Activated T-helper 17 cell treated with anti-CD3 and anti-CD28 coated beads, Interleukin-2, amount 50 U/mL, for 72 hours (primary cell): ENCODE measurements at regions not wholly inside any gene's neighbourhood (a gene's known extent, or its start where the extent isn't known, plus 50 kb on each side); places are given as distances from the start of the nearest gene placed in this dataset.
"Not testable (repeated sequence)": the region's sequence is repeated elsewhere in the genome, so short reads cannot be mapped to it uniquely, and the experiment has no call there.

Source experiments
- ATAC-seq: fragments of 150-1000 bp; cut with Tn5 transposase; replicated peaks from 2 replicates; pipeline ENCODE4 v1.10.0; 2021; ENCODE audit warnings: mild to moderate bottlenecking, moderate library complexity
- H3K27ac Mint-ChIP-seq: one replicate; pipeline ENCODE4 v1.8.0; 2022; ENCODE audit warnings: mixed read lengths
- H3K27me3 Mint-ChIP-seq: one replicate; pipeline ENCODE4 v1.8.0; 2022; ENCODE audit warnings: mixed read lengths
- H3K36me3 Mint-ChIP-seq: one replicate; pipeline ENCODE4 v1.8.0; 2022; ENCODE audit warnings: low read depth, mild to moderate bottlenecking, mixed read lengths
- H3K4me1 Mint-ChIP-seq: one replicate; pipeline ENCODE4 v1.8.0; 2022; ENCODE audit warnings: mixed read lengths
- H3K4me3 Mint-ChIP-seq: one replicate; pipeline ENCODE4 v1.8.0; 2022; ENCODE audit warnings: mild to moderate bottlenecking, mixed read lengths
- H3K9me3 Mint-ChIP-seq: one replicate; pipeline ENCODE4 v1.8.0; 2022; ENCODE audit warnings: mixed read lengths

GRCh38 chr2:77838441-77838840, 316.3 kb upstream of the LRRTM4 start:
- H3K9me3 Mint-ChIP-seq: peaks cover 29% of the 10 kb centered on the region
- no peak for ATAC-seq

DNA sequence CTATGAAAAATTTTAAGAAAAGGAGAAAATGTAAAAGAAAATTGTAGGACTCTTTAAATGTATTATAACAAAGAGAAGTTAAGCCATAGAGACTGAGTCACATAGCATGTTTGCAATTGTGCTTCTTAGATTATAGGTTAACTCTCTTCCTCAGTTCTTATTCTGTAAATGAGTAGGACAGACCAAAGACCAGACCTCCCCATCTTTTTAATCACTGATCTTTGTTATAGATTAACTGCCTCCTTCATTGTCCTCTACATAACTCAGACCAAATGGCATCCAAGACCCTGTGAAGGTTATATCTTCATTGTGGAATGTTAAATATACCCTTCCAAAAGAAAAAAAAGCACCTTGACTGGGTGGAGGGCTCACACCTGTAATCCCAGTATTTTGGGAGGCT, 316.9 kb upstream of the LRRTM4 start:
- H3K4me3 Mint-ChIP-seq: no peak overlapping the region
- no peaks in the 10 kb centered on the region for H3K27me3 Mint-ChIP-seq
- no peaks in the 10 kb centered on the region for H3K4me1 Mint-ChIP-seq
- no peaks in the 10 kb centered on the region for H3K36me3 Mint-ChIP-seq
- no peak overlapping the region for H3K27ac Mint-ChIP-seq
- peaks cover 30% of the 10 kb centered on the region for H3K9me3 Mint-ChIP-seq
- ATAC-seq: no peak

More at GRCh38 chr2:77838441-77838840, 316.3 kb upstream of the LRRTM4 start:
- Mint-ChIP-seq H3K27ac (no peak overlapping the region), H3K4me1 (no peaks in the 10 kb centered on the region), H3K27me3 (no peaks in the 10 kb centered on the region), H3K4me3 (no peak overlapping the region), H3K36me3 (no peaks in the 10 kb centered on the region)

- Mint-ChIP-seq H3K36me3 (no peaks in the 10 kb centered on the region), H3K4me1 (no peaks in the 10 kb centered on the region), H3K27me3 (no peaks in the 10 kb centered on the region), H3K4me3 (no peak overlapping the region), H3K27ac (no peak overlapping the region), H3K9me3 (peaks cover 8% of the 10 kb centered on the region)
- ATAC-seq: no peak
These were observed 339.9 kb upstream of the LRRTM4 start for GRCh38 chr2:77862120-77862519.

GRCh38 chr2:77864426-77864825, 342.2 kb upstream of the LRRTM4 start:
- Mint-ChIP-seq H3K27ac (no peak overlapping the region), H3K27me3 (no peaks in the 10 kb centered on the region), H3K4me1 (no peaks in the 10 kb centered on the region), H3K9me3 (peaks cover 8% of the 10 kb centered on the region), H3K4me3 (no peak overlapping the region), H3K36me3 (no peaks in the 10 kb centered on the region)
- ATAC-seq: no peak

GRCh38 chr2:77866661-77867060, 344.5 kb upstream of the LRRTM4 start:
- no peaks in the 10 kb centered on the region for H3K27me3 Mint-ChIP-seq
- ATAC-seq: no peak
- no peaks in the 10 kb centered on the region for H3K4me1 Mint-ChIP-seq
- no peak overlapping the region for H3K27ac Mint-ChIP-seq
- H3K36me3 Mint-ChIP-seq: no peaks in the 10 kb centered on the region
- peaks cover 2% of the 10 kb centered on the region for H3K9me3 Mint-ChIP-seq
- H3K4me3 Mint-ChIP-seq: no peak overlapping the region

DNA sequence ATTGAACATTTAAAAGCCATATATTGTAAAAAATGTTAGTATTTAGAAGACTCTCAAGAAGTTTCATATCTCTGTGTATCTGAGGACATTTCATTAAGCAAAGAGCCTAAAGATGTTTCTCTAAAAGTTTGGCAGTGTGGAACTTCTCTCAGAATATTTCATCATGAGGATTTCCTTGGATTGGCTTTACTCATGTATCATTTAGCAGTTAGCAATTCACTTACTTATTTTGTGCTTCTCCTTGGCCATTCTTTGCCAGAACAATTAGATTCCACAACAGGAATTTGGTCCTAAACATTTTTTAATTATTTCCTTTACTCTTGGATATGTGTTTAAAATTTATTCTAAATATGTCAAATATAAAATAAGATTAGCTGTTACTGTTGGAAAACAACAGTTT, 345.0 kb upstream of the LRRTM4 start:
- Mint-ChIP-seq H3K4me1 (no peaks in the 10 kb centered on the region), H3K36me3 (no peaks in the 10 kb centered on the region), H3K27me3 (no peaks in the 10 kb centered on the region), H3K4me3 (no peak overlapping the region), H3K27ac (no peak overlapping the region), H3K9me3 (peaks cover 6% of the 10 kb centered on the region)
- ATAC-seq: no peak

DNA sequence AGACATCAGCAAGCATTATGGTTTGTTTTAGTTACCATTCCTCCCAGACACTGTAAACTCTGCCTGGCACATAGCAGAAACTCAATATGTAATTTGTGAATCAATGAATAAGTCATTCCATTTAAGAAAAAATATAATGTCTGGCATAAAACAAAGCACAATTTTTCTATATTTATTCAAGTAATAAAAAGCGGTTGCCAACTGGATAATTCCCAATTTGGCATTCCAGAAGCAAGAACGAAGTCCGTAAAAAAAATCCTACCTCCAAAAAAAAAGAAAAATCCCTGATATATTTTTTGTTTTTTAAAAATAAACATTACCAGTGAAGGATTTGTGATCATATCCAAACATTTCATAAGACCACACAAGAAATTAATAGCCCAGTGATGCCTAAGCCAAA, 351.3 kb upstream of the LRRTM4 start:
- Mint-ChIP-seq H3K27ac (no peak overlapping the region), H3K9me3 (peaks cover 17% of the 10 kb centered on the region), H3K4me3 (no peak overlapping the region), H3K4me1 (no peaks in the 10 kb centered on the region), H3K27me3 (no peaks in the 10 kb centered on the region), H3K36me3 (no peaks in the 10 kb centered on the region)
- ATAC-seq: no peak

DNA sequence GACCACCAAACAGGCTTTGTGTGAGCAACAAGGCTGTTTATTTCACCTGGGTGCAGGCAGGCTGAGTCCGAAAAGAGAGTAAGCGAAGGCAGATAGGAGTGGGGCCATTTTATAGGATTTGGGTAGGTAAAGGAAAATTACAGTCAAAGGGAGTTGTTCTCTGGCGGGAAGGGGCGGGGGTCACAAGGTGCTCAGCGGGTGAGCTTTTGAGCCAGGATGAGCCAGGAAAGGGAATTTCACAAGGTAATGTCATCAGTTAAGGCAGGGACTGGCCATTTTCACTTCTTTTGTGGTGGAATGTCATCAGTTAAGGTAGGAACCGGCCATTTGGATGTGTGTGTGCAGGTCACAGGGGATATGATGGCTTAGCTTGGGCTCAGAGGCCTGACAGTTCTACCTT, 378.0 kb upstream of the LRRTM4 start:
- H3K9me3 Mint-ChIP-seq: peaks cover 19% of the 10 kb centered on the region
- ATAC-seq, H3K4me1 Mint-ChIP-seq, H3K27me3 Mint-ChIP-seq, H3K27ac Mint-ChIP-seq, H3K36me3 Mint-ChIP-seq, H3K4me3 Mint-ChIP-seq: not testable (repeated sequence)

- no peak overlapping the region for H3K27ac Mint-ChIP-seq
- no peaks in the 10 kb centered on the region for H3K4me1 Mint-ChIP-seq
- no peaks in the 10 kb centered on the region for H3K36me3 Mint-ChIP-seq
- ATAC-seq: no peak
- no peaks in the 10 kb centered on the region for H3K27me3 Mint-ChIP-seq
- H3K9me3 Mint-ChIP-seq: peaks cover 17% of the 10 kb centered on the region
- no peak overlapping the region for H3K4me3 Mint-ChIP-seq
These were observed 388.0 kb upstream of the LRRTM4 start for GRCh38 chr2:77910136-77910535.

DNA sequence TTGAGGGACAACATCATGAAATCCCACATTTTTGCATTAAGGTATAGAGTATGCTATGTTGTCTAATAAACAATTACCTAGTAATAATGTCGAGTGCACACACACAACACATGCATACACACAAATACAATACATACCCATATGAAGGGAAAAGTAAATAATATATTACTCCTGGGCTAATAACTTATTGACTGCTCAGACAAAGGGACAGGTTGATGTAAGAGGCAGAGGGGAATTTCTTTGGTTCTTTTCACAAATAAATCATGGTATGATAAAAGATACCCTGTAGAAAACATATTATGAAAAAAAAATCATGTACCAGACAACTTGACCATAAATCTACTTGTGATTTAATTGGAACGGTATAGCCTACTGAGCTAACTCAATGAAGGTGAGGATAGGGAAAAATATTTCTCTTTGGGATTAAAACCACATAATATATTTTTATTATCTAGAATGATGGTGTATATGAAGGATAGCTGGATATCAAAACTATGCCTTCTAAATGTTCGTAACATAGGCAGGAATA, 398.7 kb upstream of the LRRTM4 start:
- Mint-ChIP-seq H3K4me1 (no peaks in the 10 kb centered on the region), H3K4me3 (no peak overlapping the region), H3K36me3 (no peaks in the 10 kb centered on the region), H3K27ac (no peak overlapping the region), H3K27me3 (no peaks in the 10 kb centered on the region), H3K9me3 (peaks cover 8% of the 10 kb centered on the region)
- ATAC-seq: no peak

DNA sequence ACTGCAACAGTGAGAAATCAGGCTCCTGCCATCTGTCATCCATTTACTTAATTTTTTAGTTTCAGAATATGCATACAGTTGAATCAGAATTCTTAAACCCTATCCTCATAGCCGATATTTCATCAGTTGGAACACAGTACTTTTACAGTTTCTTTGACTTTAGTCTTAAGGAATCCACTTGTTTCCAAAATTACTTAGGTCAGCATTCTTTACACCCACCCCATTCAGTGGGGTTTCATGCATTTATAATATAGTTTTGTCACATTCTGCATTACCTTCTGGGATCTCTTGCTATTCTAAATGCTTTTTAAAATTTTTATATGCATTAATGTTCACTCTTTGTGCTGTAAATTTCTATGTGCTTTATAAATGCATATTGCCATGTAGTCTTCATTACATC, 400.4 kb upstream of the LRRTM4 start:
- Mint-ChIP-seq H3K9me3 (peaks cover 11% of the 10 kb centered on the region), H3K4me1 (no peaks in the 10 kb centered on the region), H3K27ac (no peak overlapping the region), H3K36me3 (no peaks in the 10 kb centered on the region), H3K27me3 (no peaks in the 10 kb centered on the region), H3K4me3 (no peak overlapping the region)
- ATAC-seq: no peak

DNA sequence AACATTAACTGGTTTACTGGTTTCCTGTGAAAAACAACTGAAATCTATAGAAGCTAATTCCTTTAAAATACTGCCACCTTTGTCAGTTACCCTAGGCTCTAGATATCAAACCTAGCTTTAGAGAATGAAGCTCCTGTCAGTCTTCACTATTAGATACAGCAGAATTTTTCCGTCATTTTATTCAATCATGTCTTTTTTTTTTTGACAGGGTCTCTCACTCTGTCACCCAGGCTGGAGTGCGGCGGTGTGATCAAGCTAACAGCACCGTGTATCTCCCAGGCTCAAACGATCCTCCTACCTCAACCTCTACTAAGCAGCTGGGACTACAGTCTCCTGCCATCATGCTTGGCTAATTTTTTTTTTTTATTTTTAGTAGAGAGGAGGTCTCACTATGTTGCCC, 415.2 kb upstream of the LRRTM4 start:
- no peak for ATAC-seq
- H3K36me3 Mint-ChIP-seq: no peaks in the 10 kb centered on the region
- peaks cover 16% of the 10 kb centered on the region for H3K9me3 Mint-ChIP-seq
- H3K27me3 Mint-ChIP-seq: no peaks in the 10 kb centered on the region
- no peaks in the 10 kb centered on the region for H3K4me1 Mint-ChIP-seq
- H3K4me3 Mint-ChIP-seq: no peak overlapping the region
- H3K27ac Mint-ChIP-seq: no peak overlapping the region

GRCh38 chr2:77938462-77938861, 416.3 kb upstream of the LRRTM4 start:
- no peaks in the 10 kb centered on the region for H3K27me3 Mint-ChIP-seq

GRCh38 chr2:77939370-77939769, 417.2 kb upstream of the LRRTM4 start:
- H3K27ac Mint-ChIP-seq: no peak overlapping the region
- no peaks in the 10 kb centered on the region for H3K36me3 Mint-ChIP-seq
- H3K4me1 Mint-ChIP-seq: no peaks in the 10 kb centered on the region
- H3K4me3 Mint-ChIP-seq: no peak overlapping the region
- no peak for ATAC-seq
- no peaks in the 10 kb centered on the region for H3K27me3 Mint-ChIP-seq
- H3K9me3 Mint-ChIP-seq: peaks cover 22% of the 10 kb centered on the region

More at GRCh38 chr2:77938462-77938861, 416.3 kb upstream of the LRRTM4 start:
- no peaks in the 10 kb centered on the region for H3K36me3 Mint-ChIP-seq
- H3K27ac Mint-ChIP-seq: no peak overlapping the region
- H3K4me1 Mint-ChIP-seq: no peaks in the 10 kb centered on the region
- no peak overlapping the region for H3K4me3 Mint-ChIP-seq
- H3K9me3 Mint-ChIP-seq: peaks cover 22% of the 10 kb centered on the region
- ATAC-seq: no peak

DNA sequence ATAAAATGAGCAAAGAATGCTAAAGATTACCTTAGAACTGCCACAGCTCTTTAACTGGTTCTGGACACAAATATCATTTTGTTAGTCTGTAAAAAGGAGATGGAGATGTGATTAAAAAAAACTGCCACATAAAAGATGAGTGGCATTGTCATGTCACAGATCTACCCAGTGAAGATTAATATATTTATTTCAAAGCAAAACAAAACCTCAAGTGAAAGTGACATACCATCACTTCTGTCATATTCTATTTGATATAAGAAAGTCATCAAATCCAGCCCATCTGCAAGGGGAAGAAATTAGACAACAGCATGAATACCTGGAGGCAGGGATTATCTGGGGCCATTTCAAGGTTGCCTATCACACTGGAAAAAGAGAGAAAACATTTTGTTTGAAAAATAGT, 417.6 kb upstream of the LRRTM4 start:
- H3K27me3 Mint-ChIP-seq: no peaks in the 10 kb centered on the region
- no peak overlapping the region for H3K27ac Mint-ChIP-seq
- H3K9me3 Mint-ChIP-seq: peaks cover 23% of the 10 kb centered on the region
- H3K36me3 Mint-ChIP-seq: no peaks in the 10 kb centered on the region
- no peaks in the 10 kb centered on the region for H3K4me1 Mint-ChIP-seq
- ATAC-seq: no peak
- no peak overlapping the region for H3K4me3 Mint-ChIP-seq

DNA sequence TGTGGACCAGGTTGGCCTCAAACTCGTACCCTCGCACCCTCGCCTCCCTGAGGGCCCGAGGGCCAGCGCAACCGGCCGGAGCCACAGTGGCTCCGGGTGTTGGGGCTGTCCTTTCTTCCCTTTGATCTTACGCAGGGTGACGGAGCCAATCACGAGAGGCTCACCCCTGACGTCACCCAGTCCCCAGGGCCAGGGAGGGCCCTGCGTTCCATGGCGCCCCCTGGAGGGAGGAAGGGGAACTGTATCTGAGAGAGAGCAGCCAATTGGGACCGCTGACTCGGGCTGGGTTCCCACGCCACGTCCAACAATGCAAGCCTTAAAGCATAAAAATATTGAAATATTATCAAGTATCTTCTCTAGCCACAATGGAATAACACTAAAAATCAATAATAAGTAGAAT, 432.8 kb upstream of the LRRTM4 start:
- H3K9me3 Mint-ChIP-seq: peaks cover 24% of the 10 kb centered on the region

More for the DNA sequence above, 432.8 kb upstream of the LRRTM4 start:
- H3K27ac Mint-ChIP-seq: no peak overlapping the region
- ATAC-seq: no peak
- H3K27me3 Mint-ChIP-seq: no peaks in the 10 kb centered on the region
- no peaks in the 10 kb centered on the region for H3K36me3 Mint-ChIP-seq
- H3K4me1 Mint-ChIP-seq: no peaks in the 10 kb centered on the region
- H3K4me3 Mint-ChIP-seq: no peak overlapping the region
